ENCODE measurements at regions not wholly inside any gene's neighbourhood (a gene's known extent, or its start where the extent isn't known, plus 50 kb on each side); places are given as distances from the start of the nearest gene placed in this dataset.
A peak's percentile ranks its signal among the peaks of the same experiment; 100 is the strongest.

DNA sequence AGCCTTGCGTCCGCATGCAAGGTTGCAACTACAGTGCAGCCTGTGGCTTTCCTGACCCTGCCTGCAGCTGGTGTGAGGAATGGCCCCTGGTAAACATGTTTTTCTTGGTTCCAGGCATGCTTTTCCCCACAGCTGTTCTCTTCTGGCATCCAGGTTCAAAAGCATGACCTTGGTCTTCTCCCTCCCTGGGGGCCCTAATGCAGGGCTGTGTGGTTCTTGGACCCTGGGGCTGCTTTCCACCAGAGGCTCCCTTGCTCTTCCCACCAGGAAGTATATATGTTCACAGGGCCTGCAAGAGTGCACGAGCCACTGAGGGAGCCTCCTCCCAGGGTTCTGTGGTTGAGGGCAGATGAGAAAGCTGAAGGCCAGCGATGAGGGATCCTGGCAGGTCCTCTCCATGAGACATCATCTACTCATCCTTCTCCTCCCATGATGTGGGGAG is 125.9 kb downstream of the BCL2L11 start:
- Histone ChIP-seq H3K4me3 (replicated peaks in 1 of 3; ENCODE audit: insufficient read depth in 1 of 3, low read depth in 1 of 3, low read length in 3 of 3) (no peak overlapping the region), H3K9me1 (replicated peaks; ENCODE audit: control insufficient read depth, extremely low read depth, insufficient read depth, low read length) (no peaks in the 10 kb centered on the region), H3K4me1 (ENCODE audit: control insufficient read depth, extremely low read depth, insufficient read depth, low read length) (no peaks in the 10 kb centered on the region), H3K9ac (replicated peaks; ENCODE audit: extremely low read depth, insufficient read depth, low read length) (no peak overlapping the region), H4K20me1 (replicated peaks; ENCODE audit: control insufficient read depth, extremely low read depth, insufficient read depth, low read length) (no peaks in the 10 kb centered on the region), H3K27me3 (ENCODE audit: control insufficient read depth in 2 of 2, insufficient read depth in 2 of 2, low read length in 2 of 2) (no peaks in the 10 kb centered on the region), H3K27ac (ENCODE audit: insufficient read depth, low read depth, low read length) (no peak overlapping the region), H3K4me2 (ENCODE audit: insufficient read depth, low read length) (no peak overlapping the region), H3K9me3 (replicated peaks; ENCODE audit: control insufficient read depth, insufficient read depth, low read length) (no peaks in the 10 kb centered on the region), H3K36me3 (ENCODE audit: control insufficient read depth in 2 of 2, extremely low read depth in 1 of 2, insufficient read depth in 2 of 2, low read length in 2 of 2) (peaks cover 0 to 3% of the 10 kb centered on the region in 2 experiments), H2AFZ (ENCODE audit: low read depth, low read length) (no peak overlapping the region), H3K79me2 (ENCODE audit: control insufficient read depth, insufficient read depth, low read length) (peaks cover 3% of the 10 kb centered on the region)
- ChIA-PET CTCF (no interaction called here), POLR2A (no interaction called here)
- BruUV-seq (replicated peaks) = no TSS peak
- TF ChIP-seq JUN (IDR thresholded peaks at IDR 0.05; ENCODE audit: borderline replicate concordance, insufficient read depth, insufficient read length, low read depth) = no peak
- intact Hi-C loops (cut with micrococcal nuclease) = no loop called here
- dilution Hi-C loops (cut with MboI; ENCODE audit: extremely low pct_ligation_motif_present, low sequenced_read_pairs) = no loop called here
- no peak for FAIRE-seq
- peak; percentile 17 for DNase-seq (ENCODE audit: low read depth, low spot score)

DNA sequence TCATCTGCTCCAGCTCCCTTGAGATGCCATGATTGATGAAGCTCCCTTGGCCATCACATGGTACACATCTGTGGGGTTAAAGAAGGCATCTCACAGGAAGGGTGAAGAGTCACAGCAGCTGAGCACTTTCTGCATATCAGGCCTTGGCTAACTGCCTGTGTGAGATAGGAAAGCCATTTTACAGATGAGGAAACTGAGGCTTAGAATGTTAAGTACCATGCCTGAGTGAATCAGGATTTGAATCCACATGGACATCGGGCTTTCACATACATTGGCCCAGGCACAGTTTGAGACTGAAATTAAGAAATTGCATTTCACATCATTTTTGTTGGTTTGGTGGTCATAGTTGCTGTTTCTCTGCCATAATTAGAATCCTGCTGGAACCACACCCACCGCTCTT is 126.8 kb downstream of the BCL2L11 start:
- DNase-seq (ENCODE audit: low read depth, low spot score) (no peak), FAIRE-seq (no peak)
- intact Hi-C loops (cut with micrococcal nuclease) (no loop called here), dilution Hi-C loops (cut with MboI; ENCODE audit: extremely low pct_ligation_motif_present, low sequenced_read_pairs) (no loop called here)
- peaks cover 0 to 3% of the 10 kb centered on the region in 2 experiments for H3K36me3 ChIP-seq (ENCODE audit: control insufficient read depth in 2 of 2, extremely low read depth in 1 of 2, insufficient read depth in 2 of 2, low read length in 2 of 2)
- H3K79me2 ChIP-seq (ENCODE audit: control insufficient read depth, insufficient read depth, low read length) = peaks cover 11% of the 10 kb centered on the region
- no peaks in the 10 kb centered on the region for H3K27me3 ChIP-seq (ENCODE audit: control insufficient read depth in 2 of 2, insufficient read depth in 2 of 2, low read length in 2 of 2)
- no peak overlapping the region for H2AFZ ChIP-seq (ENCODE audit: low read depth, low read length)
- H3K9me1 ChIP-seq (replicated peaks; ENCODE audit: control insufficient read depth, extremely low read depth, insufficient read depth, low read length) = no peaks in the 10 kb centered on the region
- no peak overlapping the region for H3K9ac ChIP-seq (replicated peaks; ENCODE audit: extremely low read depth, insufficient read depth, low read length)
- BruUV-seq (replicated peaks) = no TSS peak
- peaks cover 2% of the 10 kb centered on the region for H4K20me1 ChIP-seq (replicated peaks; ENCODE audit: control insufficient read depth, extremely low read depth, insufficient read depth, low read length)
- no peak overlapping the region for H3K4me3 ChIP-seq (replicated peaks in 1 of 3; ENCODE audit: insufficient read depth in 1 of 3, low read depth in 1 of 3, low read length in 3 of 3)
- no peak overlapping the region for H3K27ac ChIP-seq (ENCODE audit: insufficient read depth, low read depth, low read length)
- POLR2A ChIA-PET = no interaction called here
- no peaks in the 10 kb centered on the region for H3K9me3 ChIP-seq (replicated peaks; ENCODE audit: control insufficient read depth, insufficient read depth, low read length)
- CTCF ChIA-PET = no interaction called here
- H3K4me2 ChIP-seq (ENCODE audit: insufficient read depth, low read length) = no peak overlapping the region
- no peaks in the 10 kb centered on the region for H3K4me1 ChIP-seq (ENCODE audit: control insufficient read depth, extremely low read depth, insufficient read depth, low read length)
- TF ChIP-seq JUN (IDR thresholded peaks at IDR 0.05; ENCODE audit: borderline replicate concordance, insufficient read depth, insufficient read length, low read depth) = no peak
- TF ChIP-seq FOS (IDR thresholded peaks at IDR 0.05; ENCODE audit: borderline replicate concordance, insufficient read depth, low read length) = no peak
- no peak for TF ChIP-seq MYC (IDR thresholded peaks at IDR 0.05; ENCODE audit: low read depth, low read length)
- TF ChIP-seq, protein P1, sequence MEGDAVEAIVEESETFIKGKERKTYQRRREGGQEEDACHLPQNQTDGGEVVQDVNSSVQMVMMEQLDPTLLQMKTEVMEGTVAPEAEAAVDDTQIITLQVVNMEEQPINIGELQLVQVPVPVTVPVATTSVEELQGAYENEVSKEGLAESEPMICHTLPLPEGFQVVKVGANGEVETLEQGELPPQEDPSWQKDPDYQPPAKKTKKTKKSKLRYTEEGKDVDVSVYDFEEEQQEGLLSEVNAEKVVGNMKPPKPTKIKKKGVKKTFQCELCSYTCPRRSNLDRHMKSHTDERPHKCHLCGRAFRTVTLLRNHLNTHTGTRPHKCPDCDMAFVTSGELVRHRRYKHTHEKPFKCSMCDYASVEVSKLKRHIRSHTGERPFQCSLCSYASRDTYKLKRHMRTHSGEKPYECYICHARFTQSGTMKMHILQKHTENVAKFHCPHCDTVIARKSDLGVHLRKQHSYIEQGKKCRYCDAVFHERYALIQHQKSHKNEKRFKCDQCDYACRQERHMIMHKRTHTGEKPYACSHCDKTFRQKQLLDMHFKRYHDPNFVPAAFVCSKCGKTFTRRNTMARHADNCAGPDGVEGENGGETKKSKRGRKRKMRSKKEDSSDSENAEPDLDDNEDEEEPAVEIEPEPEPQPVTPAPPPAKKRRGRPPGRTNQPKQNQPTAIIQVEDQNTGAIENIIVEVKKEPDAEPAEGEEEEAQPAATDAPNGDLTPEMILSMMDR (IDR thresholded peaks at IDR 0.05; ENCODE audit: extremely low read depth in 1 of 2, insufficient read depth in 1 of 2, low read depth in 1 of 2, low read length in 2 of 2) = no peak
- TF ChIP-seq GATA2 (IDR thresholded peaks at IDR 0.05; ENCODE audit: insufficient read depth, insufficient read length, low read depth, low read length) = no peak
- no peak for TF ChIP-seq EZH2 (IDR thresholded peaks at IDR 0.05; ENCODE audit: borderline replicate concordance, low read depth, low read length, severe bottlenecking)
- TF ChIP-seq, protein P2, sequence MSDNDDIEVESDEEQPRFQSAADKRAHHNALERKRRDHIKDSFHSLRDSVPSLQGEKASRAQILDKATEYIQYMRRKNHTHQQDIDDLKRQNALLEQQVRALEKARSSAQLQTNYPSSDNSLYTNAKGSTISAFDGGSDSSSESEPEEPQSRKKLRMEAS (IDR thresholded peaks at IDR 0.05; ENCODE audit: insufficient read depth, insufficient read length) = no peak
- TF ChIP-seq POLR2A (IDR thresholded peaks at IDR 0.05; ENCODE audit: low read depth, low read length) = no peak
- no peak for TF ChIP-seq POLR2AphosphoS5 (IDR thresholded peaks at IDR 0.05; ENCODE audit: insufficient read depth, low read depth, low read length)
